Calu3 (cell line): ENCODE measurements at regions not wholly inside any gene's neighbourhood (a gene's known extent, or its start where the extent isn't known, plus 50 kb on each side); places are given as distances from the start of the nearest gene placed in this dataset.

Experiments
- BruUV-seq: library from RNA; stranded (reverse); fragments of 400-500 nt; replicated peaks from 2 replicates; lab custom pipeline; 2021; lab: Mats Ljungman, UMichigan
- CTCF ChIA-PET: fragments of 300-600 bp; sonication (Branson Sonifier 250); formaldehyde crosslinking; loops from one replicate; lab custom pipeline; 2022; ENCODE audit warnings: antibody characterized with exemption; lab: Charles Lee
- DNase-seq: peaks from one replicate; pipeline ENCODE4 v3.0.0; 2022
- H3K27ac Mint-ChIP-seq: one replicate; pipeline ENCODE4 v1.8.0; 2022; ENCODE audit warnings: mixed read lengths; ENCODE audit not compliant: unreplicated experiment
- H3K27me3 Mint-ChIP-seq: one replicate; pipeline ENCODE4 v1.8.0; 2022; ENCODE audit warnings: mixed read lengths; ENCODE audit not compliant: unreplicated experiment
- H3K36me3 Mint-ChIP-seq: one replicate; pipeline ENCODE4 v1.8.0; 2022; ENCODE audit warnings: mild to moderate bottlenecking, moderate library complexity, mixed read lengths; ENCODE audit not compliant: insufficient read depth, unreplicated experiment
- H3K4me1 Mint-ChIP-seq: one replicate; pipeline ENCODE4 v1.8.0; 2022; ENCODE audit warnings: mild to moderate bottlenecking, low read depth, mixed read lengths; ENCODE audit not compliant: unreplicated experiment
- H3K4me3 Mint-ChIP-seq: one replicate; pipeline ENCODE4 v1.8.0; 2022; ENCODE audit warnings: mild to moderate bottlenecking, low read depth, moderate library complexity, mixed read lengths; ENCODE audit not compliant: unreplicated experiment
- H3K9me3 Mint-ChIP-seq: one replicate; pipeline ENCODE4 v1.8.0; 2022; ENCODE audit warnings: low read depth, mixed read lengths; ENCODE audit not compliant: unreplicated experiment
- CTCF ChIP-seq: fragments of 200-600 bp; IDR thresholded peaks from one replicate; pipeline ENCODE4 v1.8.0; 2022; ENCODE audit warnings: antibody characterized with exemption; ENCODE audit not compliant: unreplicated experiment
- intact Hi-C: fragments of 100-400 bp; cut with micrococcal nuclease; formaldehyde crosslinking; loops from one replicate; pipeline ENCODE4 v1.10.0; 2022; ENCODE audit not compliant: unreplicated experiment

- Mint-ChIP-seq H3K4me1 (no peaks in the 10 kb centered on the region), H3K9me3 (peaks cover 2% of the 10 kb centered on the region), H3K4me3 (no peak overlapping the region), H3K27ac (no peak overlapping the region), H3K27me3 (no peaks in the 10 kb centered on the region), H3K36me3 (no peaks in the 10 kb centered on the region)
- intact Hi-C loops = no loop called here
- CTCF ChIA-PET = no interaction called here
- no TSS peak for BruUV-seq
- TF ChIP-seq CTCF = no peak
- DNase-seq = no peak
Observed at GRCh38 chr11:15534266-15534665, 419.5 kb downstream of the INSC start.

- TF ChIP-seq CTCF = no peak
- DNase-seq = no peak
- intact Hi-C loops = no loop called here
- Mint-ChIP-seq H3K36me3 (no peaks in the 10 kb centered on the region), H3K9me3 (no peaks in the 10 kb centered on the region), H3K4me3 (no peak overlapping the region), H3K4me1 (no peaks in the 10 kb centered on the region), H3K27me3 (no peaks in the 10 kb centered on the region), H3K27ac (no peak overlapping the region)
- BruUV-seq = no TSS peak
- CTCF ChIA-PET = no interaction called here
Observed at GRCh38 chr11:15535414-15535813, 420.7 kb downstream of the INSC start.

- intact Hi-C loops = no loop called here
- no peak for TF ChIP-seq CTCF
- no TSS peak for BruUV-seq
- Mint-ChIP-seq H3K36me3 (no peaks in the 10 kb centered on the region), H3K4me3 (no peak overlapping the region), H3K4me1 (no peaks in the 10 kb centered on the region), H3K27ac (no peak overlapping the region), H3K9me3 (no peaks in the 10 kb centered on the region), H3K27me3 (no peaks in the 10 kb centered on the region)
- no peak for DNase-seq
- CTCF ChIA-PET = no interaction called here
Observed at GRCh38 chr11:15536438-15536837, 421.7 kb downstream of the INSC start.

GRCh38 chr11:15539645-15540044 is 424.9 kb downstream of the INSC start:
- intact Hi-C loops = no loop called here
- Mint-ChIP-seq H3K27ac (no peak overlapping the region), H3K4me1 (no peaks in the 10 kb centered on the region), H3K9me3 (peaks cover 3% of the 10 kb centered on the region), H3K36me3 (no peaks in the 10 kb centered on the region), H3K27me3 (no peaks in the 10 kb centered on the region), H3K4me3 (no peak overlapping the region)
- BruUV-seq = no TSS peak
- TF ChIP-seq CTCF = no peak
- no peak for DNase-seq
- CTCF ChIA-PET = no interaction called here
